Retinal pigment epithelial cell (primary cell): ENCODE measurements at regions not wholly inside any gene's neighbourhood (a gene's known extent, or its start where the extent isn't known, plus 50 kb on each side); places are given as distances from the start of the nearest gene placed in this dataset.

ENCODE experiments used
- DNase-seq: peaks from one replicate; pipeline ENCODE4 v3.0.0-alpha.2; 2010; ENCODE audit warnings: low read depth
- H3K4me3 ChIP-seq: 2 replicates; pipeline ENCODE4 v1.5.1; 2011; ENCODE audit warnings: mild to moderate bottlenecking, low read length, control low read depth, moderate library complexity
- CTCF ChIP-seq: conservative IDR thresholded peaks from 2 replicates; pipeline ENCODE4 v1.5.1; 2011; ENCODE audit warnings: low read depth, low read length, control low read depth, inconsistent platforms

- H3K4me3 ChIP-seq, result no peak overlapping the region
- no peak for TF ChIP-seq CTCF
- no peak for DNase-seq
Measured at GRCh38 chr1:90612033-90612432, 105.1 kb downstream of the BARHL2 start.

DNA sequence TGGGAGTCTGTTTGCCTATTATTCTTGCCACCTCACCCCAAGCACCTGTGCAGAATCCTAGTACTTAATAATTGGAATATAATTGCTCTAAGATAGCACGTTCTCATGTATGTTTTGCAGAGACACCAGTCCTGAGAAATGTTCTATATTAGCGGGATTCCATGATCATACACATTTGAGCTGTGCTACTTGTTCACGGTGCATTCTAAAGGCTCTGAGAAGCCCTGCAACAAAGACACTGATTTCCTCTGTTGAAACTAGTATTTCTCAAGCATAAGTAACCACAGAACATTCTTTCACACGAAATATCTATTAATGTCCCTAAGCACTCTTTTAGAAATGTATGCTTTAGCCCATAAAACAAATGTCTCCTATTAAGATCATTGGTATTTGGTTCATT is 109.4 kb downstream of the BARHL2 start:
- H3K4me3 ChIP-seq, result no peak overlapping the region
- no peak for TF ChIP-seq CTCF
- no peak for DNase-seq

- DNase-seq, result no peak
- no peak overlapping the region for H3K4me3 ChIP-seq
- no peak for TF ChIP-seq CTCF
Measured at GRCh38 chr1:90605070-90605469, 112.0 kb downstream of the BARHL2 start.

DNA sequence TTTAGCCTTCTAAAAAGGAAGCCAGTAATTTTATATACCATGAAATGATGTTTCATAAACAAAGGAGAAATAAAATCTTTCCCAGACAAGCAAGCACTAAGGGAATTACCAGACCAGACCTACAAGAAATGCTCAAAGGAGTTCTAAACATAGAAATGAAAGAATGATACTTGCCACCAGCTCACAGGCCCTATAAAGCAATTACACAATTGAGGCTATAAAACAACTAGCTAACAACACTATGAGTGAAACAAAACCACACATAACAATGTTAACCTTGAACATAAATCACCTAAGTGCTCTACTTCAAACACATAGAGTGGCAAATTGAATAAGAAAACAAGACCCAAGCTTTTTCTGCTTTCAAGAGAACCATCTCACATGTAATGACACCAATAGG is 123.8 kb downstream of the BARHL2 start:
- DNase-seq, result no peak
- TF ChIP-seq CTCF, result no peak
- no peak overlapping the region for H3K4me3 ChIP-seq

DNA sequence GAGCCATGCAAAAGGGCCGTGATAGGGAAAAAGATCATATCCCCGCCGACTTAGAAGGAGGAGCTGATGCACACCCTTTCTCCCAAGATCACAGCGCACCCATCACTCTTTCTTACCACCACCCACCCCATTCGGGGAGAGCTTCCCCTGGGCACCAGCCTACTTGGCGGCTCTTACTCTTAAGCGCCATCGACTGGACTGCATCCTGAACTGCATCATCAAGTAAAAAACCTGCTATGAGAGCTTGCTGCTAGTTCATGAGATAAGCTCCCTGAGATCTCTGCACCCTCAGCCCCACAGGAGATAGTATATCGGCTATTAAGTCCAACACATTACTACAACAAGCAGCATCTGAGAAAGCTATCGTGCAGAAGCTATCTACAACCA is 125.1 kb downstream of the BARHL2 start:
- DNase-seq, result no peak
- no peak for TF ChIP-seq CTCF
- H3K4me3 ChIP-seq, result no peak overlapping the region

DNA sequence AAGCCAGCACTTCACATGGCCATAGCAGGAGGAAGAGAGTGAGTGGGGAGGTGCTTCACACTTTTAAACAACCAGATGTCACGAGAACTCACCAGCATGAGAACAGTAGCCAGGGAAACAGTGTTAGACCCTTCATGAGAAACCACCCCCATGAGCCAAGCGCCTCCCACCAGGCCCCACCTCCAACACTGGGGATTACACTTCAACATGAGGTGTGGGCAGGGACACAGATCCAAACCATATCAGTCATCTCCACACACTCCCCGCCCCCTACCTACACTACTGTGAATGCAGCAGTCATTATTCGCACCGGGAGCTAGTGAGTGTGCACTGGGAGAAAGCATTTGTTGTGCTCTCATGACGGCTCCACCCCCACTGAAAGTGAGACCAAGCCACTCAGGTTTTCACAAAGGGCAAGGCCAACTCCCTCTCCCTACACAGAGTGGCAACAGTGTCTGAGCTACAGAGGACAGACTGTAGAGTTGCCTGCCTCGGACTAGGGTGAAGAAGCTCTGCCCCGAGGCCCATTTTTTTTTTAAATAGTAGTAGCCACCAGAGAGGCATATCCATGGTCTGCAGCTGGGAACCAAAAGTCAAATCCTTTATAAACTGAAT is 125.6 kb downstream of the BARHL2 start:
- TF ChIP-seq CTCF, result no peak
- H3K4me3 ChIP-seq, result no peak overlapping the region
- no peak for DNase-seq

GRCh38 chr1:90580176-90580575 is 136.9 kb downstream of the BARHL2 start:
- no peak for DNase-seq
- TF ChIP-seq CTCF, result no peak
- no peak overlapping the region for H3K4me3 ChIP-seq
